HG02870 (cell line): ENCODE measurements at regions not wholly inside any gene's neighbourhood (a gene's known extent, or its start where the extent isn't known, plus 50 kb on each side); places are given as distances from the start of the nearest gene placed in this dataset.
"Not testable (repeated sequence)": the region's sequence is repeated elsewhere in the genome, so short reads cannot be mapped to it uniquely, and the experiment has no call there.

Experiments
- ATAC-seq: cut with Tn5 transposase; IDR thresholded peaks from one replicate; pipeline ENCODE4 v1.9.1; 2021; ENCODE audit warnings: mild to moderate bottlenecking, moderate library complexity; ENCODE audit not compliant: unreplicated experiment

- ATAC-seq = no peak
Observed at GRCh38 chr3:144566320-144566719, 594.7 kb downstream of the DIPK2A start.

DNA sequence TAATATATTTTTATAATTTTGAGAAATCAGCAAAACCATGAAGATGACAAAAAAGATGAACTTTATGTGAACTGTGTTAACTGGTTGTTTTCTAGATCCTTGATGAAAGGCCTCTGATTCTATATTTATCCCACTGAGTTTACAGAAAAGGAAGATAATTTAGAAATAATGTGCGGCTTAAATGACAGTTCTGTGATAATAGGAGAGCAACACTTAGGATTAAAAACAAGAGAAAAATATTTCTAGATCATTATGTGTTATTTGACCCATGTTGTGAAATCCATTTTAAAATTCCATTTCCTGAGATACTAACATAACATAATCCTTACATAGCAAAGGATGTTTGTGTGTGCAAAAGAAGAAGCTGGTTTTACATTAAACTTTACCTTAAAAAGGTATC is 598.0 kb downstream of the DIPK2A start:
- ATAC-seq = no peak

DNA sequence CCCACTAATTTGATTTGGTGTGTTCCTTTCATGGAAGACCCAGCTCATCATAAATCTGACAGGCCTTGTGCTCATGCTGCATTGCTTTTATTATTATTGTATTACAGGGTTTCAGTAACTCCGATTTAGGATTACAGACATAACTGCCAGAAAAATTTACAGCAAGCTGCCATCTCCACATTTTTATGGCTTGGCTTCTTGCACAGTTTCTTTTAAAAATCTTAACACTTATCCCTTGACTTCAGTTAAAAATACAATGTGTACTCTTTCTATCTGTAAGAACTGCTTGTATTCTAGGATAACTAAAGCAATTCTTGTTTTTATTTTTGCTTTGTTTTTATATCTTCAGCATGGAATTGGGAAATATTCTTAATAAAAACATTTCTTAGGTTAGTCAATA is 612.2 kb downstream of the DIPK2A start:
- ATAC-seq = no peak

DNA sequence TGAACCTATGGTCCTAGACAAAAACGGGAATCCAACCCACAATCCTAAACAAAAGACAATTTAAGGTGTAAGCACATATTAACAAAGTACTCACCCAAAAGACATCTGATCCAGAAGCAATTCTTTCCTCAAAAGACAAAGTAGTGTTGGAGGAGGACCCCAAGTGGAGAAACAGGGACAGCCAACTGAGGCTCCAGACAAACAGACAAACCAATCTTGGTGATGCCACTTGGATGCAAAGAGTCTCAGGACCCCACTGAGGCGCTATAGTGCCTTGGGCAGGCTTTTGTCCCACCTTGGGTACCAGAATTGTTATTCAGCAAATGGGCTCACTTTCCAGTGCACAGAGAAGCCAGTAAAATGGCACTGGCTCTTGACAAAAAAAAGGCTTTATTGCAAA is 613.8 kb downstream of the DIPK2A start:
- no peak for ATAC-seq

DNA sequence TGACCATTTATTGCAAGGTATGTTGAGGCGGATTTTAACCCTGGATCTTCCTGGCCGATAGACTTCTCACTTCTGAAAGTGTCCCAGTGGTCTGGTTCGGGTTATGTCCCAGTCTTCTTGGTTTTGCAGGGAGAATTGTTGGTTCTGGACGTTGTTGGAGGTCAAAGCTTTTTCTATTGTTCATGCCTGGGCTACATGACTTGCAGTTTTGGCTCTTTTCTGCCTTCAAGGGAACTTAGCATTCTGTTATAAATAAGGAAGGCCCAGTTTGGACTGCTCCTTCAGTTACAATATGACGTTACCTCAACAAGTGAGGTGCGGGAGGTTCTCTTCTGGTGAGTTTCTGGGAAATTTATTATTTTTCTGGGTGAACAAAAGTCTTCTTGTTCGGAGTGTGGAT is 614.3 kb downstream of the DIPK2A start:
- no peak for ATAC-seq

GRCh38 chr3:144586382-144586781 is 614.8 kb downstream of the DIPK2A start:
- ATAC-seq = no peak

DNA sequence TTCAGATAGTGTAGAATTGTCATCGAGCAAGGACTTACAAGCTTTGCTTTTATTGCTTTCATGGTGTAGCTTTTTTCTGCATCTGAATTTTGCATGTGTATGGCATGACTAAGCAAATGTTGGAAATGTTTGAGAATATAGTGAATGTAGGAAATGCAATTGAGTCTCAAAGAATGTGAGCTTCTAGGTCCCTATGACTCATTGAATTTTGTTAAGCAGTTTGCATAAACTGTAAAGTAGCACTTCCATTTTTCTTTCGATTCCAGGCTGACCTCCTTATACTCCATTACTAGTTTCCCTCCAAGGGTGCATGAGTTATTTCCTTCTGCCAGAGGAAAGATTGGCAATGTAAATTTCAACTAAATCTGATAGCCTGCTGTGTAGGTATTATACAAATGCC is 619.2 kb downstream of the DIPK2A start:
- no peak for ATAC-seq

DNA sequence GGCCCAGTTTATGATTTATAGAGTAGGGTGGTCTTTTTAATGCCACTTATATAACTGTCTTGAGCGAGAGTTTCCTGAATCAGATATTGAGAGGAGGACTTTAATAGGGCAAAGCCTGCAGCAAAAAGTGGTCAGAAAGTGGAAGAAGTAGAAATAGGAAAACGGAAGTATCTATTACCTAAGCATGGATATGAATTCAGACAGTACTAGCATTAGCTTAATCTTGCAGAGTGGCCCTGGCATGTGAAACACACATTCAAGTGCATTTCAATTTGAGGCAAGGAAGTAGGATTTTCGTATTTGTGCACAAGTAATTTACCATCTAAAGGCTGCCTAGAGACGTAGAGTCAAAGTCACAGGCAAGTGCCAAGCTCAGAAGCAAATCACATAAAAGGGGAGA is 622.3 kb downstream of the DIPK2A start:
- ATAC-seq = no peak

DNA sequence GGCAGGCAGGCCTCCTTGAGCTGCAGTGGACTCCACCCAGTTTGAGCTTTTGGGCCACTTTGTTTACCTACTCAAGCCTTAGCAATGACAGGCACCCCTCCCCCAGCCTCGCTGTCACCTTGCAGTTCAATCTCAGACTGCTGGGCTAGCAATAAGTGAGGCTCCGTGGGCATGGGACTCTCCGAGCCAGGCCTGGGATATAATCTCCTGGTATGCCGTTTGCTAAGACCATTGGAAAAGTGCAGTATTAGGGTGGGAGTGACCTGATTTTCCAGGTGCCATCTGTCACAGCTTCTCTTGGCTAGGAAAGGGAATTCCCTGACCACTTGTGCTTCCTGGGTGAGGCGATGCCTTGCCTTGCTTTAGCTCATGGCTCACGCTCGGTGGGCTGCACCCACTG is 648.6 kb downstream of the DIPK2A start:
- not testable (repeated sequence) for ATAC-seq

GRCh38 chr3:144622845-144623244 is 651.2 kb downstream of the DIPK2A start:
- ATAC-seq = no peak

- ATAC-seq = no peak
Observed at GRCh38 chr3:144624656-144625055, 653.0 kb downstream of the DIPK2A start.

DNA sequence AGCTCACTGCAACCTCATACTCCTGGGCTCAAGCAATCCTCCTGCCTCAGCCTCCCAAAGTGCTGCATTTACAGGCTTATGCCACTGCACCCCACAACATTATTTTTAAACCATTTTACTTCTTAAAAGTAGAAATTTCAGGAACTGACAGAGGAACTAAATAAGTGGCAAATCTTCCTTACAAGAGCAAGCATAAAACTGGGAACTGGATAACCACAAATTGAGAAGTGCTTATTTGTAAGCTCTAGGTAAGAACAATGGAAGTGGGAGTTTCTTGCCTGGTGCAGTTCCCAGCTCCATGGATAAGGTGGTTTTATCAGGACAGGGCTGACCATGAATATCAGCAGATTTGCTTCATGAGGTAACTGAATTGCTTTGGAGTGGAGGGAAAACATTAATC is 655.2 kb downstream of the DIPK2A start:
- ATAC-seq = no peak

DNA sequence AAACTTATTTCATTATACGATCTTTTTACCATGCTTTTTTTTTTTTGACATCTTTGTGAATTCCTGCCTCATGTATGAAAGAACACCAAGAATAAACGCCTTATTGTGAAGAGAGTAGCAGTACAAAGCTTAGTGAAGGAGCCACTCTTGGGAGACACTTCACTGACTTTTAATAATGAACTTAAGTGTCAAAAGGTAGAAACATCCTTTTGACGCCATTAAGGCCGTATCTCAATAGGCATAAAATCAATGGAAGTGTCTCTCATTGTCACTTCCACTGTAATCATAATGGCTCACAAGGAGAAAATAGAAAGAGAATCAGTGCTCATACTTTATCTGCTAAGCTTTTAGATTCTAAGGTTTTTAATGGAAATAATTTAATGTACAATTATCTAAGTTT is 657.8 kb downstream of the DIPK2A start:
- ATAC-seq = no peak

DNA sequence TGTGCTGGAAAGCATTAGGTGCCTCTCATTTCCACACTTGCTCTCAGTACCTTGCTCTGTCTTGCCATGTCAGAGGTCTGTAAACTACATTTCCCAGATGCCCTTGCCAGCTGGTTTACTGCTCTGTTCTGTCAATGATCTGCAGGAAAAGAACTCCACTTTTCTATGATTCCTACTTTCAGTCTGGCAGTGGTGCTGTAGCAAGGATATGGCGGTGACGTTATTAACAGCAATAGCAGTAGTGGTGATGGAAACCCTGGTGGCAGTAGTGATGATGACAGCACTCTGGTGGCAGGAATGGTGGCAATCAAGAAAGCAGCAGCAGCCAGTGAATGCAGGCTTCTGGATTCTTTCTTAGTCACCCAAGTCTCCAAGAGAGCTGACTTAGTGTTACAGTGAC is 665.2 kb downstream of the DIPK2A start:
- ATAC-seq = no peak

- no peak for ATAC-seq
Observed at GRCh38 chr3:144638009-144638408, 666.4 kb downstream of the DIPK2A start.

GRCh38 chr3:144643771-144644198 is 672.2 kb downstream of the DIPK2A start:
- ATAC-seq = no peak

- no peak for ATAC-seq
Observed at GRCh38 chr3:144645300-144645699, 673.7 kb downstream of the DIPK2A start.

- ATAC-seq = no peak
Observed at GRCh38 chr3:144650380-144650779, 678.8 kb downstream of the DIPK2A start.

DNA sequence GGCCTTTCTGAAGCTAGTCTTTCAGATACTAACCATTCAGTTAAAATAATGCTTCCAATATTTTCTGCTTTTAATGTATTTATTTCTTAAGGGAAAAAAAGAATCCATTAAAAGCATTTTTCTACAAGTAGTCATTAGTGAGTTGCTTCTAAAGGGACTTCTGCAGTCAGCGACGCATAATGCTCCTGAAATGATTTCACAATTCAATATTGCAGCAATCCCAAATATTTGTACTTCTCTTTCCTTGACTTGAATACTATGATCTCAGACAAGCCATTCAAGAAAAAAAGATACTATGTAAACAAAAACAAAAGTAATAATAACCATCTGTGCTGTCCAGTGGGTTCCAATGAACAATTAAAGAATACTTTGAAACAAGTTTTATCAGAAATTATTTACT is 681.0 kb downstream of the DIPK2A start:
- ATAC-seq = no peak

GRCh38 chr3:144655423-144655822 is 683.8 kb downstream of the DIPK2A start:
- no peak for ATAC-seq

DNA sequence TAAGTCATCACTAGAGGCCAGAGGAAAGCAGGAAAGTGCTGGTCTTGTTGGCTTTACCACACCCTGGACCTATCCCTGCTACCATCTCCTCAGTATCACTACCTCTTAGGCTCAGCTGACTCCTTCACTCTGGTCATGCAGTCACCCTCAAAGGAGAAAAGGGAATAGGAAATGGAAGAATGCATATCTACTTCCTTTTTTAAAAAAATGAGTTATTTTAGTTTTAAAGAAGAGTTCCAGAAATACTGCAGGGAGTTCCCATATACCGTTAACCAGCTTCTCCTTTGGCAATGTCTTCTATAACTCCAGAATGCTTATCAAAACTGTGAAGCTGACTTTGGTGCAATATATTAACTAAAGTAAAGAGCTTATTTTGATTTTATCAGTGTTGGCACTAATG is 688.6 kb downstream of the DIPK2A start:
- ATAC-seq = no peak

DNA sequence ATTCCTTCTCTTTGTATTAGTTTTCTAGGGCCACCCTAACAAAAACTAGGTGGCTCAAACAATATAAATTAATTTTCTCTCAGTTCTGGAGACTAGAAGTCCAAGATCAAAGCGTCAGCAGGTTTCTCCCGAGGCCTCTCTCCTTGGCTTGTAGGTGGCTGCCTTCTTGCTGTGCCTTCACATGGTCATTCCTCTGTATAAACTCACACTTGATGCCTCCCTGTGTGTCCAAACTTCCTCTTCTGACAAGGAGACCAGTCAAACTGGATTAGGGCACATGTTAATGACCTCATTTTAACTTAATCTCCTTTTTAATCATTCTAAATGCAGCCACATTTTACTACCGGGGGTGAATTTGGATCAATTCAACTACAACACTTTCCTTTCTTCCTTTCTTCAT is 691.1 kb downstream of the DIPK2A start:
- no peak for ATAC-seq

DNA sequence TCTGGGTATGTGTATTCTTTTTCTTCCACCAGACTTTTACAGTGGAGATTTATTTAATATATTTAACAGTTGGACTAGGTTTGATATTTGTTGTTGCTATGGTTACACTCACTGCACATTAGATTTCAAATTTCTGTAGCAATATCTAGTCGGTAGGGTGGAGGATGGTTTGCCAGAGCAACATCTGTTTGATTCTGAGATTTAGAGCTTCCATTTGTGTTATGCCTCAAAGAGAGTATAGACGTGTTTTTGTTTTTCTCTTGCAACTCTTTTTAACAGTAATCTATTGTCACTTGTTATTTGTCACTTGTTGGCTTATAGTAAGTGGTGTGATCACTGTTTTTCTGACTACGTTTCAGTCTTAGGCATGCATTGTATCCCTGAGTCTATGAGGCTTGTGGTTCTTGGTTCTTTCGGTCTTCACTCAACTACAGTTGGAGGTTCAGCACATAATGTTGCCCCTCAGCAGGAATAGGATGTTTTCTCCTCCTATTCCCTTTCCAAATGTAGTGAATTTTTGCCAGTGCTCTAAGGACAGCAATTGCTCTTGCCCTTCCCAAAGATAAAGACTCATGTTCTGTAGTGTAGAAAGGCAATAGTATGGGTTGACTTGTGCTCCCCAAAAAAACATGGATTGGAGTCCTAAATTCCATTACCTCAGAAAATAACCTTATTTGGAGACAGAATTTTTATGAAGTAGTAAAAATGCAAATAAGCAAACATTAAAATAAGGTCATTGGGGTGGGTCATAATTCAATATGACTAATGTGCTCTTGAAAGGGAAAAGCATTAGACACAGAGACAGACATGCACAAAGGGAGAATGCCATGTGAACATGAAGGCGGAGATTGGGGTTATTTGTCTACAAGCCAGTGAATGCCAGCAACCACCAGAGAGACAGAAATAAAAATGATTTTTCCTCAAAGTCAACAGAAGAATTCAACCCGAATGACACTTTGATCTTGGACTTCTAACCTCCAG is 692.1 kb downstream of the DIPK2A start:
- no peak for ATAC-seq
